ENCODE measurements at regions not wholly inside any gene's neighbourhood (a gene's known extent, or its start where the extent isn't known, plus 50 kb on each side); places are given as distances from the start of the nearest gene placed in this dataset.

GRCh38 chr1:147076442-147076841 lies 95.8 kb downstream of the PRKAB2 start (continued):
- TF ChIP-seq EHMT2 (IDR thresholded peaks at IDR 0.05; ENCODE audit: low read depth), result no peak
- no peak for TF ChIP-seq ELK1 (IDR thresholded peaks at IDR 0.05; ENCODE audit: low read depth, low read length)

- FAIRE-seq, result no peak
- POLR2A ChIA-PET, result no interaction called here
- no peak overlapping the region for H3K4me3 ChIP-seq
- ATAC-seq, result no peak; a peak in 3 of 6 replicates
- TF ChIP-seq ELK1 (IDR thresholded peaks at IDR 0.05; ENCODE audit: low read depth, low read length), result no peak
- TF ChIP-seq, protein P1, sequence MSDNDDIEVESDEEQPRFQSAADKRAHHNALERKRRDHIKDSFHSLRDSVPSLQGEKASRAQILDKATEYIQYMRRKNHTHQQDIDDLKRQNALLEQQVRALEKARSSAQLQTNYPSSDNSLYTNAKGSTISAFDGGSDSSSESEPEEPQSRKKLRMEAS (IDR thresholded peaks at IDR 0.05), result no peak
- no peak for TF ChIP-seq CHD2 (IDR thresholded peaks at IDR 0.05; ENCODE audit: low read length, partially characterized antibody)
- TF ChIP-seq NR3C1 (IDR thresholded peaks at IDR 0.05), result no peak
- no peak for TF ChIP-seq KDM1A (IDR thresholded peaks at IDR 0.05; ENCODE audit: low read depth)
- no peak for TF ChIP-seq CHD4 (IDR thresholded peaks at IDR 0.05; ENCODE audit: borderline replicate concordance)
- no peak for TF ChIP-seq USF2 (IDR thresholded peaks at IDR 0.05)
- no peak for TF ChIP-seq GATA3 (IDR thresholded peaks at IDR 0.05; ENCODE audit: borderline replicate concordance)
- TF ChIP-seq EHMT2 (IDR thresholded peaks at IDR 0.05; ENCODE audit: low read depth), result no peak
- TF ChIP-seq BHLHE40 (IDR thresholded peaks at IDR 0.05; ENCODE audit: low read depth, low read length), result no peak
- TF ChIP-seq PHF8 (IDR thresholded peaks at IDR 0.05; ENCODE audit: borderline replicate concordance, low read depth), result no peak
- TF ChIP-seq REST (IDR thresholded peaks at IDR 0.05), result no peak
- TF ChIP-seq, protein P2, sequence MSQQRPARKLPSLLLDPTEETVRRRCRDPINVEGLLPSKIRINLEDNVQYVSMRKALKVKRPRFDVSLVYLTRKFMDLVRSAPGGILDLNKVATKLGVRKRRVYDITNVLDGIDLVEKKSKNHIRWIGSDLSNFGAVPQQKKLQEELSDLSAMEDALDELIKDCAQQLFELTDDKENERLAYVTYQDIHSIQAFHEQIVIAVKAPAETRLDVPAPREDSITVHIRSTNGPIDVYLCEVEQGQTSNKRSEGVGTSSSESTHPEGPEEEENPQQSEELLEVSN (IDR thresholded peaks at IDR 0.05; ENCODE audit: borderline replicate concordance, low read depth), result no peak
- TF ChIP-seq RNF2 (IDR thresholded peaks at IDR 0.05; ENCODE audit: borderline replicate concordance, low read depth), result no peak
- no peak for TF ChIP-seq JUNB (IDR thresholded peaks at IDR 0.05)
- no peak overlapping the region for H3K27ac ChIP-seq
- CTCF ChIA-PET, result interaction anchor here (0.6 kb wide), 1 partner anchor 20 kb away, joined by 3 read pairs; no protein-coding TSS in a partner anchor
- DNase-seq (ENCODE audit: low read depth in 1 of 2, low spot score in 1 of 2), result no peak
- no peak overlapping the region for H3K4me2 ChIP-seq
- H3K4me1 ChIP-seq, result no peaks in the 10 kb centered on the region
- WGBS (ENCODE audit: missing lambda C conversion rate), result 56% methylated on average over 58 of the region's 58 CpGs
- H3K9me3 ChIP-seq, result no peaks in the 10 kb centered on the region
These were observed 99.5 kb downstream of the PRKAB2 start for GRCh38 chr1:147072482-147073432.
